Stimulated activated memory B cell treated with anti-CD40 and anti-IgM and Interleukin-4, amounts not matched to agents 10 μg/mL and 1 μg/mL and 100 μg/mL, for 72 hours (primary cell): ENCODE measurements at regions not wholly inside any gene's neighbourhood (a gene's known extent, or its start where the extent isn't known, plus 50 kb on each side); places are given as distances from the start of the nearest gene placed in this dataset.

Experiments used
- ATAC-seq: fragments of 150-1000 bp; cut with Tn5 transposase; 2 replicates; pipeline ENCODE4 v1.10.0; 2021
- H3K27ac Mint-ChIP-seq: one replicate; pipeline ENCODE4 v1.8.0; 2022; ENCODE audit warnings: mild to moderate bottlenecking, mixed read lengths
- H3K27me3 Mint-ChIP-seq: one replicate; pipeline ENCODE4 v1.8.0; 2022; ENCODE audit warnings: mixed read lengths
- H3K36me3 Mint-ChIP-seq: one replicate; pipeline ENCODE4 v1.8.0; 2022; ENCODE audit warnings: mixed read lengths
- H3K4me1 Mint-ChIP-seq: one replicate; pipeline ENCODE4 v1.8.0; 2022; ENCODE audit warnings: mixed read lengths
- H3K4me3 Mint-ChIP-seq: one replicate; pipeline ENCODE4 v1.8.0; 2022; ENCODE audit warnings: mild to moderate bottlenecking, moderate library complexity, mixed read lengths
- H3K9me3 Mint-ChIP-seq: one replicate; pipeline ENCODE4 v1.8.0; 2022; ENCODE audit warnings: mixed read lengths

DNA sequence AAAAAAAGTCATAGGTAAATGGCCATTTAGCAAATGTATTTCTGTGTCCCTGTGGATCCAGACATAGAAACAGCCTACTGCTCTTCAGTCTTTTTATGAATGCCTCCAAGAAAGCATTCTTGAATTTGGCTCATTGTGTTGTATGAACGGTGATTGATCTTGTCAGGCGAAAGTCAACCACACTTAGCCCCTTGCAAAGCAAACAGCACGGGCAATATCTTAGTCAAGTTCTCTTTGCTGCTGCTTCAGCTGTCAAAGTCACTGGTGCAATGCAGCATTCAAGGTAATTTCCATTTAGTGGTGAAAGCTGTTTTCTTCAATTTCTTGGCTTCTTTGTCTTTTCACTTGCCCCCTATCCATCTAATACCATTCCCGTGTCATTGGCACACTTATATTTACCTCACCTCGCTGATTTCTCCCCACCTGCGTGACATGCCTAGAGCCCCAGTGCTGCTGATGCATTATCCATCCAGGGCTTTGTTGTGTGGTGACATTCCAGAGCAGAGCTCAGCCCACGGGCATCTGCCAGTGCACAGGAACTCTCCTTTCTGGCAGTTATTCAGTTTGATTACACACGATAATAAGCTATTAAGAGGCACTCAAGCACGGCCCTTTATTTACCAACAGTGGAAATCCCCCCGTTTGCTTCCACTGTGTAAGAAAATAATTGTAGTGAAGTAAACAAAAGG lies 362.3 kb upstream of the NOVA1 start:
- no peak for ATAC-seq
- H3K27me3 Mint-ChIP-seq: no peaks in the 10 kb centered on the region
- no peaks in the 10 kb centered on the region for H3K4me1 Mint-ChIP-seq
- no peak overlapping the region for H3K4me3 Mint-ChIP-seq
- no peak overlapping the region for H3K27ac Mint-ChIP-seq
- H3K9me3 Mint-ChIP-seq: peaks cover 7% of the 10 kb centered on the region
- no peaks in the 10 kb centered on the region for H3K36me3 Mint-ChIP-seq

- Mint-ChIP-seq H3K9me3 (peaks cover 7% of the 10 kb centered on the region), H3K27ac (no peak overlapping the region), H3K27me3 (no peaks in the 10 kb centered on the region), H3K36me3 (no peaks in the 10 kb centered on the region), H3K4me3 (no peak overlapping the region), H3K4me1 (no peaks in the 10 kb centered on the region)
- ATAC-seq: no peak
These were observed 365.9 kb upstream of the NOVA1 start for GRCh38 chr14:26963711-26964110.

DNA sequence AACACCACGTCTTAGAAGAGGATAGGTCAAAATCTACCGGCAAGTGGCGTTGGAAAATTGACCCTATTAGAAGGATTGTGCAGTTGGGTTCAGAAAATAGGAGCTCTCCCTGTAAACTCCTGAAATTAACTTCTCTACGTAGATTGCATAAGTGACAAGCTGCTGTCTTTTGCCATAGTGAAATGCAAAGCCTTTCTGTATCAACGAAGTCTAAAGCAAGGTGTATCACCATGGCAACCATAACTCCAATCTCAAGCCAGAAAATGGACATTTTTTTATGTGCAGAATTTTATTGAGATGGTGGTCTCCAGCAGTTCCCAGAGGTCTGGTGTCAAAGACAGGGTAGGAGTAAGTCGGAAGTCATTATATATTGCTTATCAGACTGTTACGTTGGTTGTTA lies 367.7 kb upstream of the NOVA1 start:
- no peak for ATAC-seq
- Mint-ChIP-seq H3K27me3 (no peaks in the 10 kb centered on the region), H3K4me3 (no peak overlapping the region), H3K4me1 (no peaks in the 10 kb centered on the region), H3K27ac (no peak overlapping the region), H3K9me3 (peaks cover 4% of the 10 kb centered on the region), H3K36me3 (no peaks in the 10 kb centered on the region)

DNA sequence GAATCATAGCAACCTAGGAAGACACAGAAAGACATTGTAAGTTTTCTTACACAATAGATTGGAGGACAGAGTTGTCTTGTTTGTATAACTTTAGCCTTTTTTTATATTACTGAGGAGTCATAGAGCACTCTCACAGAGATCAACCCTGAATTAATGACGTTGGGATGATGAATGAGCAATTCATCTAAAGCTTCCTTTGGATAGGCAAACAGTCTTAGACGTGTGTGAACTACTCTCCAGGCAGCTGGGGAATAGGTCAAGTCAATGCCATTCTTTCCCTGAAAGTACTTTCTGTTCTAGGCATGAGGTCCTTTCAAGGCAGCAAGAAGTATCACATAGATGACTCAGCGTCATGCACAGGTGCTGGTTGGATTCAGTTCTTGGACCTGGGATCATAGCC lies 369.1 kb upstream of the NOVA1 start:
- H3K27ac Mint-ChIP-seq: no peak overlapping the region

GRCh38 chr14:26974965-26975364 lies 377.1 kb upstream of the NOVA1 start:
- no peak for ATAC-seq
- Mint-ChIP-seq H3K27me3 (no peaks in the 10 kb centered on the region), H3K36me3 (no peaks in the 10 kb centered on the region), H3K4me3 (no peak overlapping the region), H3K27ac (no peak overlapping the region), H3K4me1 (no peaks in the 10 kb centered on the region), H3K9me3 (peaks cover 3% of the 10 kb centered on the region)

More for the DNA sequence above, 369.1 kb upstream of the NOVA1 start:
- H3K4me3 Mint-ChIP-seq: no peak overlapping the region
- no peaks in the 10 kb centered on the region for H3K4me1 Mint-ChIP-seq
- H3K36me3 Mint-ChIP-seq: no peaks in the 10 kb centered on the region
- H3K9me3 Mint-ChIP-seq: peaks cover 6% of the 10 kb centered on the region
- no peaks in the 10 kb centered on the region for H3K27me3 Mint-ChIP-seq
- ATAC-seq: no peak

DNA sequence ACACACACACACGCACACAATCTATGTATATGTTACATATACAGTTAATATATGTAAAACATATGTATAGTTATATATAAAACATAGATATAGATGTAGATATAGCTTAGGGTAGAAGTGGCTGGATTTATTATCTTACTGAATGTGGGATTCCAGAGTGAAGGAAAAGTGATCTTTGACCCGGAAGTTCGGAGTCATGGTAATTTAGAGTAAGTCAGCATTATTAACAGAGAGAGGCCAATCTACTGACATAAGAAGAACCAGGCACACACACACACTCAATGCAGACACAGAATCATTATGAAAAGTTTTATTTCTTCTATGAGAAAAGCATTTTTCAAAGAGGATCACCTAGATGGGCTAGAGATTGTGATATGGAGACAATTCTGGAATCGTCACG lies 384.2 kb upstream of the NOVA1 start:
- Mint-ChIP-seq H3K4me3 (no peak overlapping the region), H3K36me3 (no peaks in the 10 kb centered on the region), H3K27me3 (no peaks in the 10 kb centered on the region), H3K4me1 (no peaks in the 10 kb centered on the region), H3K9me3 (peaks cover 2% of the 10 kb centered on the region), H3K27ac (no peak overlapping the region)
- no peak for ATAC-seq

- Mint-ChIP-seq H3K9me3 (peaks cover 4% of the 10 kb centered on the region), H3K4me1 (no peaks in the 10 kb centered on the region), H3K27me3 (no peaks in the 10 kb centered on the region), H3K27ac (no peak overlapping the region), H3K36me3 (no peaks in the 10 kb centered on the region), H3K4me3 (no peak overlapping the region)
- no peak for ATAC-seq
These were observed 386.7 kb upstream of the NOVA1 start for GRCh38 chr14:26984311-26985177.

- H3K4me1 Mint-ChIP-seq: no peaks in the 10 kb centered on the region
- H3K9me3 Mint-ChIP-seq: peaks cover 10% of the 10 kb centered on the region
- ATAC-seq: no peak
- H3K27ac Mint-ChIP-seq: no peak overlapping the region
- no peak overlapping the region for H3K4me3 Mint-ChIP-seq
- H3K27me3 Mint-ChIP-seq: no peaks in the 10 kb centered on the region
- H3K36me3 Mint-ChIP-seq: no peaks in the 10 kb centered on the region
These were observed 390.0 kb upstream of the NOVA1 start for GRCh38 chr14:26987744-26988363.

GRCh38 chr14:26990946-26991345 lies 393.1 kb upstream of the NOVA1 start:
- no peaks in the 10 kb centered on the region for H3K36me3 Mint-ChIP-seq
- H3K9me3 Mint-ChIP-seq: peaks cover 8% of the 10 kb centered on the region
- ATAC-seq: no peak
- no peak overlapping the region for H3K4me3 Mint-ChIP-seq
- H3K27me3 Mint-ChIP-seq: no peaks in the 10 kb centered on the region
- H3K27ac Mint-ChIP-seq: no peak overlapping the region
- no peaks in the 10 kb centered on the region for H3K4me1 Mint-ChIP-seq

DNA sequence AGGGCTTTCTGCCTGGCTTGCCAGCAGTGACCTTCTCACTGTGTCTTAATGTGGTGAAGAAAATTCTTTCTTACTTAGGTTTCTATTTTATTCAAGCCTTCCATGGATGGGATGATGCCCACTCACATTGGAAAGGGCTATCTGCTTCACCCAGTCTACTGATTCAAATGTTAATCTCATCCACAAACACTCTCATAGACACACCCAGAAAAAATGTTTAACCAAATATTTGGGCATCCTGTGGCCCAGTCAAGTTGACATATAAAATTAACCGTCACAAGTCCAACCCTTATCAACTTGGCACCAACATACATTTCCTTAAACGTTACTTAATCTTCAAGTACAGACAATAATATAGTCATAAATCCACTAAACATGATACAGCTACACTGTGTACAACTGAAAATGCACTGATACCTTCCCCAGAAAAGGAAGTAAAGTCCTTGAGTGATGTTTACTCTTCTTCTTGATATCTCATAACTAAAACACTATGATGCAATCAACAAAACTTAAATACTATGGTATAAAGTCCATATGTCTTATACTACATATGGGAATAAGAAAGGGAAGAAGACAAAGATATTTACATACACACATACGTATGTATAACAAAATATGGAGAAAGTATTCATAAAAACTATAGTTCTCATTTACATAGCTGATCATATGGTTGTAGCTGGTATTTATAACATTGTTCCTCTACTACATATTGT lies 394.7 kb upstream of the NOVA1 start:
- H3K27me3 Mint-ChIP-seq: no peaks in the 10 kb centered on the region
- no peak overlapping the region for H3K27ac Mint-ChIP-seq
- no peaks in the 10 kb centered on the region for H3K4me1 Mint-ChIP-seq
- H3K36me3 Mint-ChIP-seq: no peaks in the 10 kb centered on the region
- ATAC-seq: no peak
- peaks cover 7% of the 10 kb centered on the region for H3K9me3 Mint-ChIP-seq
- no peak overlapping the region for H3K4me3 Mint-ChIP-seq

DNA sequence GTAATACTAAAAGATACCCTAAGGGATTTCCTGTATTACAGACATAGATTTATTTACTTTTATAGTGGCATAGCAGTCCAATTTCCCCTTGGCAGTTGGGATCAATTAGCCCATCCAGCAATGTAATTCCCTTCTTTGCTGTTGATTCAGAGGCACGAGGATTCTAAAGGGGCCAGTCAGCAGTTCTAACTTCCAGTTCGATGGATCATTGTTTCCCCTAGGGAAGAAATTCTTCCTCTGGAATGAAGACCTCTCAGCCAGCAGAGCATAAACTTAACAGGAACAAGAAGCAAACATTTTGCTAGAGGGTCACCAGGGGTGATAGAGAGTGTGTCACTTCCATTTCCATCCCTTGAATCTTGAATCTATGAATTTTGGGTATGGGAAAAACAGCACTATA lies 395.7 kb upstream of the NOVA1 start:
- no peaks in the 10 kb centered on the region for H3K4me1 Mint-ChIP-seq
- no peak overlapping the region for H3K4me3 Mint-ChIP-seq
- H3K9me3 Mint-ChIP-seq: peaks cover 6% of the 10 kb centered on the region
- H3K27ac Mint-ChIP-seq: no peak overlapping the region
- H3K36me3 Mint-ChIP-seq: no peaks in the 10 kb centered on the region
- H3K27me3 Mint-ChIP-seq: no peaks in the 10 kb centered on the region
- ATAC-seq: no peak

GRCh38 chr14:26995301-26995700 lies 397.5 kb upstream of the NOVA1 start:
- Mint-ChIP-seq H3K27ac (no peak overlapping the region), H3K27me3 (no peaks in the 10 kb centered on the region), H3K9me3 (peaks cover 5% of the 10 kb centered on the region), H3K4me1 (no peaks in the 10 kb centered on the region), H3K36me3 (no peaks in the 10 kb centered on the region), H3K4me3 (no peak overlapping the region)
- ATAC-seq: no peak

DNA sequence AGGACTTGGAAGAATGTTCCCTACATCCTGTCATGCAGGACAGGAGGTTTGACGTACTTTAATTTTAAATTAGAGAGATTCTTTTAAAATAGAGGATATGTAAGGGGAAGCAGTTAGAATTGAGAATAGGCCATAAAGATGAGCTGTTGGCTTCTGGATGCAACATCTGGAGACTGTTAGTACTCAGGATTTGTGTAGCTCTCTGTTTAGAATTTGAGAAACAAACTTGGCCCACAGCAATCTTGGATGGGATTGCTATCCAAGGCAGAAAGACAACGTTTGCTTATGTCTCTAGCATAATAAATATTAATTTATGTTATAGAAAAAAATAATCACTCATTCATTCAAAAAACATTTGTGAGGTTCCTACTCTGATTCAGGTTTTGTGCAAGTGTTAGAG lies 398.4 kb upstream of the NOVA1 start:
- ATAC-seq: no peak
- H3K27ac Mint-ChIP-seq: no peak overlapping the region
- H3K4me1 Mint-ChIP-seq: no peaks in the 10 kb centered on the region
- H3K36me3 Mint-ChIP-seq: no peaks in the 10 kb centered on the region
- H3K27me3 Mint-ChIP-seq: no peaks in the 10 kb centered on the region
- H3K4me3 Mint-ChIP-seq: no peak overlapping the region
- no peaks in the 10 kb centered on the region for H3K9me3 Mint-ChIP-seq

DNA sequence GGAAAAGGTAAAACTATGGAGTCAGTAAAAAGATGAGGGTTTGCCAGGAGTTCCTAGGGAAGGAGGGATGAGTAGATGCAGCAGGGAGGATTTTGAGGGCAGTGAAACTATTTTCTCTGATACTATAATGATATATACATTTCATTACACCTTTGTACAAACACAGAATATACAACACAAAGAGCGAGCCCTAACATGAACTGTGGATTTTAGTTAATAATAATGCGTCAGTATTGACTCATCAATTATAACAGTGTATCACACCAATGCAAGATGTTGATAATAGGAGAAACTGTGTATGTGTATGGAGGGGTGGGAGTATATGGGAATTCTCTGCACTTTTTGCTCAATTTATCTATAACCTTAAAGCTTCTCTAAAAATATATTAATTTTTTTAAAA lies 404.3 kb upstream of the NOVA1 start:
- no peak for ATAC-seq

GRCh38 chr14:27006570-27006969 lies 408.7 kb upstream of the NOVA1 start:
- no peak overlapping the region for H3K27ac Mint-ChIP-seq
- no peaks in the 10 kb centered on the region for H3K27me3 Mint-ChIP-seq
- H3K4me3 Mint-ChIP-seq: no peak overlapping the region
- H3K4me1 Mint-ChIP-seq: no peaks in the 10 kb centered on the region
- H3K36me3 Mint-ChIP-seq: no peaks in the 10 kb centered on the region
- ATAC-seq: no peak
- H3K9me3 Mint-ChIP-seq: peaks cover 12% of the 10 kb centered on the region

More for the DNA sequence above, 404.3 kb upstream of the NOVA1 start:
- Mint-ChIP-seq H3K9me3 (peaks cover 3% of the 10 kb centered on the region), H3K27ac (no peak overlapping the region), H3K36me3 (no peaks in the 10 kb centered on the region), H3K4me1 (no peaks in the 10 kb centered on the region), H3K4me3 (no peak overlapping the region), H3K27me3 (no peaks in the 10 kb centered on the region)
